ENCODE measurements at regions not wholly inside any gene's neighbourhood (a gene's known extent, or its start where the extent isn't known, plus 50 kb on each side); places are given as distances from the start of the nearest gene placed in this dataset.

DNA sequence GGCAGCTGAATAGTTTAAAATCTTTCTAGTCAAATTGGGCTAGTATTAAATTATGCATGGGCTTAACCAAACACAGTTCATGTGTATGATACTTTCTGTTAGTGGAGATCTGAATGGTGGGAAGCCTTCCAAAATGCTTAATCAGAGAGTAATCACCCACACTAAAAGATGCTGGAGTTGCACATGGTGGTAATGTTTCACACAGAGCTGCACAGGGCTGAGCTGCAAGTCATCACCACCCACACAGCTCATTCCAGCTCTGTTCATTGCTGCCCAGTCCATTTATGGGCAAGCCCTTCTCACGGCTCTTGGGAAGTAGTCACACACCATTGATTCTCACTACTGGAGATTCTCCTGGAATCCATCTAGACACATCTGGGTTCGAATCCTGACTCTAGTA lies 351.5 kb upstream of the KCNN2 start:
- no peak for DNase-seq (ENCODE audit: low read depth in 4 of 4, low spot score in 3 of 4)

DNA sequence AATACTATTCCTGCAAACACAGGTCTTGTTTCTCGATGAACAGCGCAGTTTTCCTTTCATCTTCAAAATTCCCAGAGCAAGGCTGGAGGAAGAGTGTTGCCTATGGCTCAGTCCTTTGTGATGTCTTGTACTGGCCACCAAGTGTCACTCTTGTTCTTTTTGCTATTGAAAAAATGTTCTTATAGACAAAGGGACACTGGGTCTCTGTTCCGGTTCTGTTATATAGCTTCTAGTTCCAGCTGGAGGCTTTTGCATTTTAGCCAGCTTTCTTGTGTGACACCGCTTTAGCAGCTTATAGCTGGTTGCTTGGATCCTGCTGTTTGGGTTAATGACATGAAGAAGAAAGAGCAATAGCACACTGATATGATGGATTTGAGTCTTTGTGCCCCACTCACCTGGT lies 343.7 kb upstream of the KCNN2 start:
- no peak for DNase-seq (ENCODE audit: low read depth in 4 of 4, low spot score in 3 of 4)

DNA sequence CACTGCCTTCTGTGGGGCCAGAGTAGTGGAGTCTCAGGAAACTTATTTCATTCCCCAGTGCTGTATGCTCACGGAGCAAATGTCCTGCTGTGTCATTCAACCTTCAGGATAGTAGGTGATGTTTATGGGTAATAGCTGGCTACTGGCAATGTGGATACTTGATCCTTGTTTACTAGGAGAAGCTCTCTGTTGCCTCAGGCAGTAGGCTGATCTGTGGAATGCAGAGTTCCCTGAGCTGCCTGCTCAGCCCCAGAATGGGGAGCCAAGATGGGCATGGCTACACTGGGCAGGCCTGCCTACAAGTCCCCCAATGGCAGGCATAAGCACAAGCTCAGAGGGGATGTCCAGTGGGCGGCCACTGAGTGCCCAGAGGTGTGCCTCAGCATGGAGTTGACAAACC lies 323.1 kb upstream of the KCNN2 start:
- no peak for DNase-seq (ENCODE audit: low read depth in 4 of 4, low spot score in 3 of 4)

DNA sequence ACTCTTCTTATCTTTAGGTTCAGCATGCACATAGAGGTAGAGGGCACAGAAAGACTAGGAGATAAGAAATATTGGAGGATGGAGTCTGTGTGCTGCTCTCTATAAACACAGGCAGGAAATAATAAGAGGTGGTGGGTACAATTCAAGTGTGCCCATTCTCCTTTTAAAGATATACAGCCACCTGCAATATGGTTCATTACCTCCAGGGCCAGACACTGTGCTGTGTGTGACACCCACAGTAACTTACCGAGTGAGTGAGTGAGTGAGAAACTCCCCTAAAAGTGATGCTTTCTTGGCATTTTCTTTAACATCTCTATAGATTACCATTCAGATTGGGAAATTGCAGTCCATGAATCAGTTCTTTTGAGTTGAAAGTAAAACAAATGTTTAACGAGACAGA lies 311.8 kb upstream of the KCNN2 start:
- no peak for DNase-seq (ENCODE audit: low read depth in 4 of 4, low spot score in 3 of 4)

DNA sequence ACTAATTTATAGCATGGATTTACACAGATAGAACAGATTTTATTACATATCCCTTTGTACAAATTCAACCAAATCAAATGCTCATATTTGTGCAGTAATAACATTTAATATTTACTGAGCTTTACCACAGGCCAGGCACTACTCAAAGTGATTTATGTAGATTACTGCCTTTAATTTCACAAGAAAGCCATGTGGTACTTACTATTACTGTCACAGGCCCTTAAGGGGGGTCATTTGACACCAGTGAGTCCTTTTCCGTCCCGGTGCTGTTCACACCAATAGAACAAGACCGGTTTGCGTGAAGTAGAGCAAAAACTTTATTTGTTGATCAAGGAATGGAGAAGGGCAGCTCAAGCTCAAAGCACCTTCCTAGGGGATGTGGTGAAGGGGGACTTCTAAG lies 308.5 kb upstream of the KCNN2 start:
- DNase-seq (ENCODE audit: low read depth in 4 of 4, low spot score in 3 of 4): no peak

DNA sequence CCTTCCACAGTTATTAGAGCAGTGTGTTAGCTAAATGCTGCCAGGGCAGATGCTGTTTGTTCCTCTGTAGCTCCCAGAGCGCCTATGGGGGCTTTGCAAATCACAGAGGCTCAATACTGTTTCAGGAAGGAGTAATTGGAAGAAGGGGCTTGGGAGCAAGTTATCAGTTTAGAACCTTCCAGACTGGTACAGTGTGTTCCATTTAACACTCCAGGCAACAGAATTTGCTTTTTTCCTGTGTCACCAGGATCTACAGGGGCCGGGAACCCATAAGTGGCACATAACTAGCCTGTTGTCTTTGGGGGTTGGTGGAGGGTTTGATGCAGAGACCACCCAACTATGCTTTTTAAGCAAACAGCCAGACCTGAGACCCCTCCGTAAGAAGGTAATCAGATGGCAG lies 307.3 kb upstream of the KCNN2 start:
- no peak for DNase-seq (ENCODE audit: low read depth in 4 of 4, low spot score in 3 of 4)

DNA sequence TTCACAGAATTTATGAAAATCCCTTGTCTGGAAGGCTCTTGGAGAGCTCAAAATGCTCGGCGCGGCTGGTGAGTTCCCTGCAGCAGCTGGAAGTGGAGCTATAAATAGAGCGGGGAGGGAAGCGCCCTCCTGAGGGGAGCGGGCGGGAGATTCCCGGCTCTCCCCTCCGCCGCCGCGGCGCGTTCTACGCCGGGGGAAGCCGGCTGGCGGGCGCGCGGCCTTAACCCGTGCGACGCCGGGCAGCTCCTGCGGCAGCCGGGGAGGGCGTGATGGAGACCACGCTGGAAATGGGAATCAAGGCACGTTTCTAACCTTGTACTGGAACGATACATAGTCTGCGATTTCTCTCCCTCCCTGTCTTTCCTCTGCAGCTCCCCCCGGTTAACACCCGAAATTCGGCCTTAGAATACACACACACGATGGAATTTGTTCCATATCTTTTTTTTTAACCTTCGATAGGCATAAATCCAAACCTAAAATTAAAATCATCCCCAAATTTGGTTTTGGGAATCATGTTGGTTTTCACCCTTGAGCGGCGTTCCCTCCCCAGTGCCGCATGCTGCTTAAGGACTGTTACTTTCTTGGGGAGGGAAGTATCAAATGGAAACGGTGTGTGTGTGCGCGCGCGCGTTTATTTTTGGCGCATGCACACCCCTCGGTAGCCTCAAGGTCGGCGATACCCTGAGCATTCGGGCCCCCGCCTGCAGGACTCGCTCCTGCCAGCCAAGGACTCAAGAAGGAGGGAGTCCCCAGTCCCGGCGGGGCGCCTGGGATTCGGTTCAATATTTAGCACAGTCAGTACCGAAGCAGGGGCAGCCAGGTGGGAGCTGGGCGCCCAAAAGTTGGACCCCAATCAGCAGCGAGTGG lies 306.3 kb upstream of the KCNN2 start:
- peak; percentile 47 to 79 (median 72) for DNase-seq (ENCODE audit: low read depth in 4 of 4, low spot score in 3 of 4)

DNA sequence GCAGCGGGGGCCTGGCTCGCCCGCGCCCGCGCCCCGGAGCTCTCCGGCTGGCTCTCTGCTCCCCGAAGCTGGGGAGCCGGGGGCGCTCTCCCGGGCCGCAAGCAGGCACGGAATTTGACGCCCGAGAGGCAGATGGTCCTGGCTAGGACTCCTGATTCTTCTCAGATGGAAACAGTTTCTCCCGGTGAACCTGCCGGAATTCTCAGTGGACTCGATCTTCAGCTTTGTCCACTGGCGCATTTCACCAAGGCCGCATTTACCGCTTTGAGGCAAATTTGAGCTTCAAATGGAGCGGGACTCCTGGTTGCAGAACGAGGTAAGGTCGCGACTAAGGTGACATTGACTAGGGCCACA lies 305.7 kb upstream of the KCNN2 start:
- no peak for DNase-seq (ENCODE audit: low read depth in 4 of 4, low spot score in 3 of 4)

DNA sequence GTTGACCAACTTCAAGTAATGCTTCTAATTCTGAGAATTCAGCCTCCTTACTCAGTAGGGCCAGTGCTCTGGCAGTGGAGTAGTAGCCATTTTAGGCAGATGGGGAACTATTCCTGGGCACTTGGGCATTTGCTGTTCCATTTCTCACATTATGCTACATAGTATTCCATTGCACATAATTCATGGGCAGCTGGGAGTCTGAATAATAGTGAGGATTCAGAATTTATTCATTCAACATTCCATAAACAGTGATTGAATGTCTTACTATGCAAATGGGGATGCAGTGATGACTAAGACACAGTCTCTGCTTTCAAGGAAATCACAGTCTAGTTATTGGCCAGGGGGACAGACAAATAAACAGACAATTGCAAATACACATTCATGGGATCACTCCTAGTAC lies 301.0 kb upstream of the KCNN2 start:
- DNase-seq (ENCODE audit: low read depth in 4 of 4, low spot score in 3 of 4): no peak

DNA sequence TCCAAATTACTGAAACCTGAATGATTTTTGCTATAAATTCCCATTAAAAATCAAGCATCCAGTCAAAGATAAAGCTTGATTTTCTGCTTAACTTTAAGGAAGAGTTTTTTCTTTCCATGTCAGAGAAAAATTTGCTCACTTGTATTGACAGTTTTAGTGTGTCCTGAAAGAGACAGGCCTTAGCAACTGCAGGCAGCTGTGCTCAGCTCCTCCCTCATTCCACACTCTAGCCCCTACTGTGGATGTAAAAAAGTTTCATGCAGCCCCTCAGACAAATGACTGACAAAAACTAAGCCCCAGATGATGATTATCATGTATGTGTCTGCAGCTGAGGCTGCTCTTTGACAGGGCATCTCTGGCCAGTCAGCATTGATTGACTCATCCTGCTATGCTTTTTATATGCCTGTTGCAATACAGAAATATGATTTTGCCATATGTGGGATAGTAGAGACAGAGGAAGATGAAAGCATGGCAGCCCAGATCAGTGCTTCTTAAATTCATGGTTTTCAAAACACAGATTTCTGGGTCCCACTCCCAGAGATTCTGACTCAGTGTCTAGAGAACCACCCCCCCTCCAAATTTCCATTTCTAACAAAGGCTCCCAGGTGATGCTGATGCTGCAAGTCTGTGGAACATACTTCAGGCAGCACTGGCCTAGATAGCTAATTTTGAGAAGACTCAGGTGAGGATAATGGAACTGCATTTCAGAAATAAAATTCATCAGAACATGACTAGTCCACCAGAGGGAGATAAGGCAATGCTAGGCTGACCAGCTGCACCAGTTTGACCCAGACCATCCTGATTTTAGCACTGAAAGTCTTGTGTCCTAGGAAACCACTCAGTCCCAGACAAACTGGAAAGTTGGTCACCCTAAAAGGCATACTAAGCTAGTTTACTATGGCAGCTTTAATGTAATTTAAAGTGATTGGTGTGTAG lies 298.7 kb upstream of the KCNN2 start:
- DNase-seq (ENCODE audit: low read depth in 4 of 4, low spot score in 3 of 4): no peak

DNA sequence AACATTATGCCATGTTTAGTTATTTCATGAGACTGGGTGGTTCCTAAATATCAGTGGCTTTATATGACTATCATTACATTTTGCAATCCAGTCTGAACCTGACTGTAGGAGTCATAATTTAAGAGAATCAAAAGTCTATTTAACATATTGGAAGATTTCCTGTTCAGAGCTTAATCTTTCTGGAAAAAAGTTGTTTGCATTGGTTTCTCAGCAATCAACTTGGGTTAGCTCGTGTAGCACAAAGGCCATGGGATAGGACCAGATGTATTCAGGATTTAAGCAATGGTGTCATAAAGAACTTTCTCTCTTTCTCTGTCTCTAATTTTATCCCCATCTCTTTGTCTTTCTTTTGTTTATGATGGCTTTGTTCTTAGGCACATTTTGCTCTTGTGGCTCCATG lies 296.0 kb upstream of the KCNN2 start:
- no peak for DNase-seq (ENCODE audit: low read depth in 4 of 4, low spot score in 3 of 4)

DNA sequence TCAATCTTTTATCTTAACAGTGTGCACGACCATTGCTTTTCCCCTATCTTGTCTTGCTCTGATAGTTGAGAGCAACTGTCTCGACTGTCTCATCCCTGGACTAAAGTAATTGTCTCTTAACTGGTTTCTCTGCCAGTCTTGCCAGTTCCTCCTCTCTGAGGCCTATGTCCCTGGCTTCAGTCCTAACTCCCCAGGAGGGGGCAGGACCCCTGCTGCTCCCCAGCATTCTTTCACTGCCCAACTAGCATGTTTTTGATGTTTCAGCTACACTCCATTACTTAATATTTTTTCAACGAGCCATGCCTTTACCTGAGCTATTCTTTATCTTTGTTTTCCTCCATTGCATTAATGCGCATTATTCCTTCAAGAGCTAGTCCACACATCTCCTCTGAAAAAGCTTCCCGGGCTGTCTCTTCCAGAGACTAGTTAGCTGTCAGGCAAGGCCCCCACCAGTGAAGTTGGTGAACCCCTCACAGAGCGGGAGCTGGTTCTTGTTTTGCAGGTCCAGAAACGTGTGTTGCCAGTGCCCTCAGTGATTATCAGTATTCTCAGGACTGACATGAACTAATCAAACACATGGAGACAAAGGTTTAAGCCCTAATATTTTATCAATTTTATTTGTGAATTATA lies 291.7 kb upstream of the KCNN2 start:
- no peak for DNase-seq (ENCODE audit: low read depth in 4 of 4, low spot score in 3 of 4)

DNA sequence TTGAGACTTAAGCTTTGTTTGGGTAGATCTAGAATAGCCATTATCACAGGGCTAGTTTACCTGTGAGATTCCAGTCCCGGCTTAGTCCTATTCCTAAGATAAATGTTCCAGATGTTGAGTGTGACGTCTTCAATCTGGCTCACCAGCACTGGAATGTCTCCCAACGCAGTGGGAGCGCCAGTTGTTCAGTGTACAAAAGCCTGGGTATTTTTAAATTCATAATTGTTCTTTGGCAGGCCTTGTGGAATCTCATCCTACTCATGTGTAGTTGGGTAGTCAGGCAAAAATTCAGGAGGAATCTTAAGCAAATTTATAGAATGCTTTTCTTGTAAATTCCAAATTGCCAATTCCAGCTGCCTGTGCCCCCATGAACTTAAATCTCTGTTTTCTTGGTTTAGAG lies 272.6 kb upstream of the KCNN2 start:
- no peak for DNase-seq (ENCODE audit: low read depth in 4 of 4, low spot score in 3 of 4)

DNA sequence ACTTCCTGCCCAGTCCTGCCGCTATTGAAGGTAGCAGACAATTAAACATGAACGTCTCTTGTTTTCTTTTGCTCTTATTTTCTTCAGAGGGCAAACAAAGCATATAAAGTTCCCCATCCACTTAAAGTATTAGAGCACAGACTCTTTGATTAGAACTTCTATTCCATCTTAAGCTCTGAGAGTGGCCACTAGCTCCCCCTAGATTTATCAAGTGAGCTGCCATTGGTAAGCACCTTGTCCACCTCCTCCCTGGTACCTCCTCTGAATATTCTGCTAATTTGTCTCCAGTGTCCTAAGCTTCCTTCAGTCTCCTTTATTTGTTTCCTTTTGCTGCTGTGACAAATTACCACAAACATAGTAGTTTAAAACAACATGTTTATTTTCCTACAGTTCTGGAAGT lies 264.3 kb upstream of the KCNN2 start:
- DNase-seq (ENCODE audit: low read depth in 4 of 4, low spot score in 3 of 4): no peak

DNA sequence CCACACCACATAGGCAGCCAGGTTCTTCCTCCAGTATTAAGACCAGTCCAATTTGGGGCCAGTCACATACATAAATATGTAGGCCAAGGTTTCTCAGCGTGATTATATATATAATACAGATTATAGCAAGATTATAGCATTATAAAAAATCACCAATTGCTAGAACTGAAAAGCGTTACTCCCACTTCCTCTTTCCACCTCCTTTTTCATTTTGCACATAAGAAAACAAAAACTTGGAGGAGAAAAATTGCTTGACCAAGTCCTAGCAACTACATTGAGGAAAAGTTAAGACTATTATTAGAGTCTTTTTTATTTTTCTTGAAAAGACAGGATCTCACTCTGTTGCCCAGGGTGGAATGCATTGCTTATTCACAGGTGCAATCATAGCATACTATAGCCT lies 262.7 kb upstream of the KCNN2 start:
- DNase-seq (ENCODE audit: low read depth in 4 of 4, low spot score in 3 of 4): no peak

DNA sequence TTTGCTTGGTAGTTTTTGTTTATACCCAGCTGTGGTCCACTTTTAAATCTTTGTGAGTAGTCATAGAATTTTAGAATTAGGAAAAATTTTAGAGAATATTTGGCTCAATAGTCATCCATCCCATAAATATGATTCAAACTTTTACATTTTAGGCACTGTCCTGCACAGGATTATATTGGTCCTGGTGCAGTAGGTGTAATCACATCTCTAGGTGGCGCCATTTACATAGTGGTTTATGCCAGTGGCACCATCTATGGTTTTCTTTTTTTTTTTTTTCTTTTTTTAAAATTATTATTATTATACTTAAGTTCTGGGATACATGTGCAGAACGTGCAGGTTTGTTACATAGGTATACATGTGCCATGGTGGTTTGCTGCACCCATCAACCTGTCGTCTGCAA lies 260.7 kb upstream of the KCNN2 start:
- DNase-seq (ENCODE audit: low read depth in 4 of 4, low spot score in 3 of 4): no peak

DNA sequence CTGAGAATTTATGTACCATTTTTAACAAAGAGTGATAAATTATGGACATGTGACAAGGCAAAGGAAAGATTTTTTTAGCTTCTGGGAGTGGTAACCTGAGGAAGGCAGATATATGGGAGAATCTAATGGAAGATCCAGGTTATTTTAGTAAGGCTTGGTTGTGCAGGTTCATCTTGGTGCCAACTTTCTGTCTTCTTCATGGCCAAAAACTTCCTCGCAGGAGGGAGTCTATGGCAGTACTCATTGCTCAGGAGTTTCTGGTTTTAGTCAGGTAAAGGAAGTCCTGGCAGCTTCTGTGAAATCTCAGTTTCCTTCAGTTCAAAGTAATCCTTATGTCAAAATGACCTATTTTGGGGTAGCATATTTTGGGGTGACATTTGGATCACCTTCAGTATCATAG lies 248.3 kb upstream of the KCNN2 start:
- no peak for DNase-seq (ENCODE audit: low read depth in 4 of 4, low spot score in 3 of 4)

DNA sequence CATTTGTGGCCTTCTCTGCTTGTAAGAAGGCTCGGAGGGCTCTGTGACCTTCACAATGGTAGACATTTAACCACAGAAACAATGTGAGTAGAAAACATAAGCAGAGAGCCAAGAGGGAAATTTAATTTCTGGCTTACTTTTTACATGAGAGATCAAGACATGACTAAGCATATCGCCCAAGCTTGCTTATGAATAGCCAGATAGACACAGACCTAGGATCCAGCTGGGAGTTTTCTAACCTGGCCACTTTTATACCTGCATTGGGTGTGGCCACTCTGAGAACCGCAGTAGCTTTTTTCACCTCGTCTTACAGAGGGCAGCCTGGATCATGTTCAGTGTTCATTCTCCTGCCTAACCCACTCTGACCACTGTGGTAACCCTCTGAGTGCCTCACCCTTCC lies 244.9 kb upstream of the KCNN2 start:
- DNase-seq (ENCODE audit: low read depth in 4 of 4, low spot score in 3 of 4): no peak

DNA sequence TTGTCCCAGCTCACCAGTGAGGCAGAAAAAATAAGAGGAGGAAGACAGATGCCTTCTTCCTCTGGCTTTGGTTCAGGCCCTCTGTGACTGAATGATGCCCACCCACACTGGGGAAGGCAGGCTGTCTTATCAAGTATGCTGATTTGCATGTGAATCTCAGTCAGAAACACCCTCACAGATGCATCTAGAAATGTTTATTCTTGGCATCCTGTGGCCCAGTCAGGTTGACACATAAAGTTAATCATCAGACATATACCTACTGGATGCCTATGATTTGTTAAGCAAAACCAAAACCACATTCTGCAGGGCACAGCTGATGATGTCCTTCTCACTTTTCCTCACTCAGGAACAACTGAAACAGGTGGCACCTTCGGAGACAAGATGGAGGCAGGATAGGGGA lies 243.4 kb upstream of the KCNN2 start:
- no peak for DNase-seq (ENCODE audit: low read depth in 4 of 4, low spot score in 3 of 4)

DNA sequence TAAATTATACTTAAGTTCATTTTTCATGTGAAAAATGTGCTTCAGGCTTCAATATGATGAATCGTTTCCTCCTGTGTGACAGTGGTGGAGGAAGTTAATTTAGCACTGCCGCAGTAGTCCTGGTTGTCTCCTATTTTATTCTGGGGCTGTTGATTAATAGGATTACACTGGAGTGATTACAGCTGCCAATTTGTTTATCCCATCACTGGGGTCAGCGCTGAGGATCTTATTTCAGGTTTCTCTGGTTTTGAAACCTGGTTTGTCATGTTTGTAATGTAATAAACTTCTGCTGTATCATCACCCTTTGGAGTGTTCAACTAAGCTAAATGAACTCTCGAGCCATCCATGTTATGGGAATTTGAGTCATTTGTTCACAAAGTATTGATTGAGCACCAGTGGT lies 241.7 kb upstream of the KCNN2 start:
- DNase-seq (ENCODE audit: low read depth in 4 of 4, low spot score in 3 of 4): no peak

DNA sequence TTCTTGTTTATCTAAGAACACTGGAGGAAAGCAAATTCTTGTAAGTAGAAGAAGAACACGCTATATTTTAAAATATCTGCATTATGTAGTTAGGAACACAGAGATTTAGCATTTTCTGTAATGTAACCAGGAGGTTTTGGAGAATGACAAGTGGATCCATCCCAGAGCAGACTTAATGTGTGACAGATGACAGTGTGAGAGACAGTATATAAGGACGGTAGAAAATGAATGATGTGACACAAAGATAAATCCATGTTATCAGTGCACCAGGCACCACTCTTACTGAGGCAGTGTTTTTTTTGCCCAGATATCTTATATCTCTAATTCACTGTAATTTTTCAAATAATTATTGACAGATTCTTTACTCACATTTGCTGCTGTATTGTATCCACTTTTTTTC lies 239.0 kb upstream of the KCNN2 start:
- no peak for DNase-seq (ENCODE audit: low read depth in 4 of 4, low spot score in 3 of 4)

DNA sequence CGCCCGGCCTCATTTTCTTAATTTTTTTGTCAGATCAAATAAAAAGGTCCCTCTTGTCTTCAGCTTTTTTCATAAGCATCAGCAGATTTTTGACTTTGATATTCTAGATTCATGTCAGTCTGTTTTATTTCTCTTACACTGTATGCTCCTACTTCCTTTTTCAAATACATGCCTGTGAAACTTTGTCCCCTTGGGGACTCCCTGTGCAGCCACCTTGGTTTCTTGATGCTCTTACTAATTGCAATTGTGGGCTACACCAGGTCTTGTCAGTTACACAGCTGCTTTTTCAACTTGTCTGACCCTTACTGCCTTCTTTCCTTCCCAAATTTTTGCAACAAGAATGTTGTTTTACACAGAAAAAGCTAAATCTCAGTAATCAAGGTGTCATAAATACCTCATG lies 238.2 kb upstream of the KCNN2 start:
- no peak for DNase-seq (ENCODE audit: low read depth in 4 of 4, low spot score in 3 of 4)

Measured in right renal pelvis (tissue), 4 donors.